T47D (cell line): ENCODE measurements at regions not wholly inside any gene's neighbourhood (a gene's known extent, or its start where the extent isn't known, plus 50 kb on each side); places are given as distances from the start of the nearest gene placed in this dataset.
A peak's percentile ranks its signal among the peaks of the same experiment; 100 is the strongest.

Source experiments
- DNase-seq, 2 experiments: peaks; one replicate each; pipeline versions ENCODE4 v3.0.0 to v3.0.0-alpha.2; 2011 to 2012; ENCODE audit warnings: low read depth in 1 of 2, low spot score in 1 of 2
- JUND ChIP-seq: IDR thresholded peaks from 2 replicates; pipeline ENCODE4 v1.6.1; 2012; ENCODE audit warnings: low read depth
- in situ Hi-C: cut with HindIII; loops from 2 replicates; pipeline ENCODE4 v1.10.0; 2016; ENCODE audit warnings: low sequenced_read_pairs, low pct_unique_long_range_greater_than_20kb

GRCh38 chr4:111596491-111596890, 548.8 kb upstream of the FAM241A start:
- no peak for TF ChIP-seq JUND
- DNase-seq = no peak
- in situ Hi-C loops = no loop called here

- in situ Hi-C loops = no loop called here
- no peak for DNase-seq
- TF ChIP-seq JUND = no peak
Observed at GRCh38 chr4:111601671-111602070, 543.6 kb upstream of the FAM241A start.

GRCh38 chr4:111602848-111603247, 542.4 kb upstream of the FAM241A start:
- DNase-seq = peak in 1 of 2 experiments; percentile 11
- in situ Hi-C loops = no loop called here

GRCh38 chr4:111605111-111605510, 540.1 kb upstream of the FAM241A start:
- DNase-seq = no peak
- no peak for TF ChIP-seq JUND
- in situ Hi-C loops = no loop called here

More at GRCh38 chr4:111602848-111603247, 542.4 kb upstream of the FAM241A start:
- no peak for TF ChIP-seq JUND

GRCh38 chr4:111610681-111611080, 534.6 kb upstream of the FAM241A start:
- no peak for TF ChIP-seq JUND
- DNase-seq = no peak
- in situ Hi-C loops = no loop called here

GRCh38 chr4:111618908-111619307, 526.3 kb upstream of the FAM241A start:
- no peak for TF ChIP-seq JUND
- no peak for DNase-seq
- in situ Hi-C loops = no loop called here

GRCh38 chr4:111628437-111628836, 516.8 kb upstream of the FAM241A start:
- in situ Hi-C loops = no loop called here

GRCh38 chr4:111630705-111631104, 514.5 kb upstream of the FAM241A start:
- in situ Hi-C loops = no loop called here
- DNase-seq = peak in 1 of 2 experiments; percentile 23
- TF ChIP-seq JUND = no peak

More at GRCh38 chr4:111628437-111628836, 516.8 kb upstream of the FAM241A start:
- TF ChIP-seq JUND = no peak
- DNase-seq = no peak

GRCh38 chr4:111631215-111631999, 513.8 kb upstream of the FAM241A start:
- TF ChIP-seq JUND = no peak
- DNase-seq = peak in 1 of 2 experiments; percentile 36
- in situ Hi-C loops = no loop called here

- TF ChIP-seq JUND = no peak
- DNase-seq = no peak
- in situ Hi-C loops = no loop called here
Observed at GRCh38 chr4:111632641-111633151, 512.6 kb upstream of the FAM241A start.

GRCh38 chr4:111633663-111634266, 511.5 kb upstream of the FAM241A start:
- DNase-seq = no peak
- in situ Hi-C loops = no loop called here
- TF ChIP-seq JUND = no peak

GRCh38 chr4:111635646-111636045, 509.6 kb upstream of the FAM241A start:
- in situ Hi-C loops = no loop called here
- TF ChIP-seq JUND = no peak
- DNase-seq = no peak

- in situ Hi-C loops = no loop called here
- DNase-seq = no peak
- no peak for TF ChIP-seq JUND
Observed at GRCh38 chr4:111636961-111637585, 508.2 kb upstream of the FAM241A start.
